ENCODE measurements at regions not wholly inside any gene's neighbourhood (a gene's known extent, or its start where the extent isn't known, plus 50 kb on each side); places are given as distances from the start of the nearest gene placed in this dataset.

DNA sequence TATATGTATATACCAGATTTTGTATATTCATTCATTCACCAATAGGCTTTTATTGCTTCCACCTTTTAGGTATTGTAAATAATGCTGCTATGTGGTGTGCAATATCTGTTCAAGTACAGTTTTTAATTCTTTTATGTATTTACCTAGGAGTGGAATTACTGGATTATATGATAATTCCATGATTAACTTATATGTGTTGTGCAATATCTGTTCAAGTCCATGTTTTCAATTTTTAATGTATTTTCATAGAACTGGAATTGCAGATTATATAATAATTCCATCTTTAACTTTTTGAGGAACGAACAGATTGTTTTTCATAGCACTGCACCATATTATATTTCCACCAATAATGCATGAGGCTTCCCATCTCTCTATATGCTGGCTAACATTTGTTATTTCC is 50.6 kb upstream of the L3MBTL4 start:
- DNase-seq (ENCODE audit: low spot score): no peak

- no peak for DNase-seq (ENCODE audit: low spot score)
These were observed 61.5 kb upstream of the L3MBTL4 start for GRCh38 chr18:6476190-6476589.

DNA sequence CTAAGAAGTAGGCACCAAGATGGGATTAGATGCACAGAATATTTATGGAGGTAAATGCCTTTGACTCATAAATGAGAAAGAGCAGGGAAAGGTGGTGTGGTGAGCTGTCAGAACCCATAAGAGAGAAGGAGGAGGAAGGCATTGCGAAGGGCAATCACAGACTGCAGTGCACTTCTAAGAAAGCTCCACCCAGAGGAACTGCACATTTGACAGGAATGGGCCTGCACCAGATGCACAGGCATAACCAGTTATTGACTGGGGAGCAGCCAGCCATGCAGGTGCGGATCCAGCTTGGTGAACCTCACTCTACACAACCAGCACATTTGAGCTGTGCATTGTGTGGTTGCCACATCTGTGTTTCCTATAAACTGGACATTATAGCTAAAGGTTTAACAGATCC is 62.2 kb upstream of the L3MBTL4 start:
- no peak for DNase-seq (ENCODE audit: low spot score)

- DNase-seq (ENCODE audit: low spot score): no peak
These were observed 63.4 kb upstream of the L3MBTL4 start for GRCh38 chr18:6478121-6478520.

- DNase-seq (ENCODE audit: low spot score): no peak
These were observed 65.0 kb upstream of the L3MBTL4 start for GRCh38 chr18:6479699-6480098.

DNA sequence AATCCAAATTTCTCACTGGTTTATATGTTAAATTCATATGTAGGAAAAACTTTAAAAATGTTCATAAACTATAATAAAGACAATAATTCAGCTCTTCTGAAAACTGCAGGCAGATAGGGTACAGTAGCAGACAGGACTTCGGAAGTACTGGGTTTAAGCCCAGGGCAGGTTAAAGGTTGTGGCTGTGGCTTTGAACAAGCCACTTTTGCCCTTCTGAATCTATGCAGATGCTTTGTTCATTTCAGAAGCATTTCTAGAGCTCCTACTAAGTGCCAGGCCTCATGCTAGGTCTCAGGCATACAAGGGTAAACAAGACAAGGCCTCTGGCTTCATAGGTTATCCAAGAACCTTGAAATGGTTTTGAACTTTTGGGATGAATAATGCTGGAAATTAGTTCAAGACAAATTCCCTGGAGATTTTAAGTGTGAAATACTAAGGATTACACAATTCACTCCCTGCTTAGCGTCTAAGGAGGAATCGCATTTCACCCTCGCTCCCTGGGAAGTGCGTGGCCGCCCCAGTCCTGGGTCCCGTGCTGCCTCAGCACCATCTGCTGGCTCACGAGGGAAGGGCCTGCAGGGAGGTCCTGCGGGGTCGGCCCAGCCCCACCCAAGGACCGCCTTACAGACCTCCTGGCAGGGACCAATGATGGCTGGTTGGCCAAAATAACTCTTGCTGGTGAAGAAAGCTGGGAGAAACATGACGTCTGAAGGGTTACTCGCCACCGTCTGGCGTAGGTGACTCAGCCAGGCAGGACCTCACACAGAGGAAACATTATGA is 67.7 kb upstream of the L3MBTL4 start:
- DNase-seq (ENCODE audit: low spot score): peak; percentile 87

DNA sequence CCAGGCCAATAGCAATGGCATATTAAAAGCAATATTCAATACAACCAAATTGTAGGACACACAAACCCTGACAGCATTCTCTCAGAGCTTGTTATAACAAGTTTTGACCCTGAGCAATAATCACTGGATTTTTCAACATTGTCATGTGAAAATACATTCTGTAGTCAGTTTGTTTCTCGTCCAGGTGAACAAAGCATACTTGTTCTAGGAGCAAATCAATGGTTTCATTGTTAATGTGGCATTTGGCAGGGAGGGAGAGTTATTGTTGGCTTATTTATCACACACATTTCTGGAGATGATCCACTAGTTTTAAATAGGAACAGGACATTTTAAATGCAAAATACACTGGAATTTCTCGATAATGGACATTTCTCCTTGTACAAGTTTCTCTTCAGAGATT is 69.9 kb upstream of the L3MBTL4 start:
- no peak for DNase-seq (ENCODE audit: low spot score)

- DNase-seq (ENCODE audit: low spot score): no peak
These were observed 71.6 kb upstream of the L3MBTL4 start for GRCh38 chr18:6486313-6486712.

GRCh38 chr18:6486764-6487426 is 72.2 kb upstream of the L3MBTL4 start:
- no peak for DNase-seq (ENCODE audit: low spot score)

GRCh38 chr18:6487968-6488367 is 73.3 kb upstream of the L3MBTL4 start:
- DNase-seq (ENCODE audit: low spot score): no peak

DNA sequence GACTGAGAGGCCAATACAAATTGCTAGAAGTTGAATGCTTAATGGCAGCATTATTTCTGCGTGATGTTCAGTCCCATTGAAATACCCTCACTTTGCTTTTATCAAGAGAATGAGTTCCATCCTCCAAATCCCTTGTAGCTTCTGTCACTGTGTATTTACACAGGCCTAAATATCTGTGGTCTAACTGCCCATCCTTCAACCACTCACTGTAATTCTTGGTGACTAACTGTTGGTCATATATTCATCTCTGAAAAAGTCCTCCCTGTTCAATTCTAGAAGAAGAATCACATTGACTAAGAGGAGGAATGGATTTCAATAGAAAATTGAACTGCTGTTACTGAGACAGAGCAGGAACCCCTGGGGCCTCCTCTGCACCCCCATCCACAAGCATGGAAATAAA is 74.2 kb upstream of the L3MBTL4 start:
- no peak for DNase-seq (ENCODE audit: low spot score)

GRCh38 chr18:6489977-6490376 is 75.3 kb upstream of the L3MBTL4 start:
- DNase-seq (ENCODE audit: low spot score): no peak

DNA sequence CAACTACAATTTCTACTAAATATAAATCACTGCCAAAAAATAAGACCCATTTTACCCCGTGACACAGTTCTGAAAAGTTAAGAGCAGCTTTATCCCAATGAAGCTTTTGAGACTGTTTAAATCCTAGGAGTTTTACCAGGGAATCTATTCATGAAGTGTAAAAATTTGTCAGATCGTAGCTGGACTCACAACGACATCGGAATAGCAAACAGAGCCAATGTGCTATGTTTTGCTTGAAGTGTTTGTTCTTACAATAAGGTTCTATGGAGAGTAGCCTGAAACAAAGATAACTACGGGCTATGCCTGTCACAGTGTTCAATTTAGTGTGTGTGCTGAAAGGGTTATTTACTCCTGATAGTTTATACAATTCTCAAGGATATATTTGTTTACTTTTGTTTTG is 78.5 kb upstream of the L3MBTL4 start:
- DNase-seq (ENCODE audit: low spot score): no peak

- no peak for DNase-seq (ENCODE audit: low spot score)
These were observed 80.8 kb upstream of the L3MBTL4 start for GRCh38 chr18:6495536-6495935.

DNA sequence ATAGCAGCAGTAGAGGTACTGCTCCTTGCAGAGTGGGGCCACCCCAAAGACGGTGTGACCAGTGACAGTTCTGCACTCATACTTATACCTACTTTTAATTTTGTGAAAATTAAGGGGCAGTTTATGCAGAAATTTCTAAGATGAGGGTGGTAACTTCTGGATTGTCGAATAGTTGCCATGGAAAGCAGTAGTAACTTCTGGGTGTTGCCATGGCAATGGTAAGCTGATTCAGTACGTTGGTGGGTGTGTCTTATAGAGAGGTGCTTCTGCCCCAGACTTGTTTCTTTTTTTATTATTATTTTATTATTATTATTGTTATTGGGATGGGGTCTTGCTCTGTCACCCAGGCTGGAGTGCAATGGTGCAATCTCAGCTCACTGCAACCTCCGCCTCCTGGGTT is 82.8 kb upstream of the L3MBTL4 start:
- no peak for DNase-seq (ENCODE audit: low spot score)

DNA sequence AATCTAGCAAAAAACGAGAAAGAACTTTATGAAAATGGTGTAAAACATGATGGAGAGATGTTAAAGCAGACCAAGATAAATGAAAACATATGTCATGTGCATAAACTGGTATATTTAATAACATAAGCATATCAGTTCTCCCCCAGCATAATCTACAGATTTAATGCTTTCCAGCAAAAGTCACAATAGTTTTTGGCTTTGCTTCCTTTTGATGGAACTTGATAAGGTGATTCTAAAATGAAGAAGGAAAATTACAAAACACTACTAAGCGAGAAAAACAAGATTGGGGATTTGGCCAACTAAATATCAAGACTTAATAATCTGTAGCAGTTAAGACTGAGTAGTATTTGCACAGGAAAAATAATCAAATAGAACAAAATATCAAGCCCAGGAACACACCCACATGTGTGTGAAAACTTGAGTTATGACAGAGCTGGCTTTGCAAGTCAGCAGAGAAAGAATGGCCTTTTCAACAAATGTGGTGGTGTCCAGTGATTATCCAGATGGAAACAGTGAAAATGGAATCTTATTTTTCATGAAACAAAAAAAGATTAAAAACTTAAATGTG is 83.7 kb upstream of the L3MBTL4 start:
- no peak for DNase-seq (ENCODE audit: low spot score)

GRCh38 chr18:6504605-6505497 is 90.1 kb upstream of the L3MBTL4 start:
- DNase-seq (ENCODE audit: low spot score): no peak

DNA sequence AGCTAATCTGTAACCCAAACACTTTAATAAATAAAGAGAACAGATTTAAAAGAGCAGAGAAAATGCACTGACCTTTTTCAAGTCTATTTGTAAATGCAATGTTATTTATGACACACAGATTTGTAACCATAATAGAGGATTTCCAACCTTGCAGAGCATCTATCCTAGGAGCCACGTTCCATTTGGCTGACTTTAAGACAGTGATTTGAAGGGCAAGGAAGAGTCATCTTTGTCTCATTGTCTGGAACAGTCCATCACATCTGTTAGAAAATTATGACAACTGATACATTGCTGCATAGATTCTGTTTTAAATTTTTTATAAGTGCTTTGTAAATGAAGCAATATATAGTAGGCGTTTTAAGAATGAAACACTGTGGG is 90.8 kb upstream of the L3MBTL4 start:
- DNase-seq (ENCODE audit: low spot score): no peak

DNA sequence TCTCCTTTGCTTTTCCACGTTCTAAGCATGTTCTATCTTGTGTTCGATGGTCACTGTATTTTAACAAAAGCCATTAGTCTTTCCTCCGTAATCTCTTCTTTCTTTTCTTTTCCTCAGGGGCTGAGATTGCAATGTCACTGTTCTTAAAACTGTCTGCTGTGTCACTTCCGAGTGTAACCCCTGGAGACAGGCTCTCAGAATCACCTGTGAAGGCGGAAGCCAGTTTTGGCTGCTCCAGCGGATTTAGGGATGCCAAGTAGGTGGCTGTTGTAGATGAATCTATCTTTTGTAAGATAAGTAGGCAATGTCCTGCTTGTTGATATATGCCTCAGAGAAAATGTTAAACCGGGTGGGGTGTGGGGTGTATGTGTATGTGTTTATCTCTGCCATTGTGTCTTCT is 94.7 kb upstream of the L3MBTL4 start:
- no peak for DNase-seq (ENCODE audit: low spot score)

DNA sequence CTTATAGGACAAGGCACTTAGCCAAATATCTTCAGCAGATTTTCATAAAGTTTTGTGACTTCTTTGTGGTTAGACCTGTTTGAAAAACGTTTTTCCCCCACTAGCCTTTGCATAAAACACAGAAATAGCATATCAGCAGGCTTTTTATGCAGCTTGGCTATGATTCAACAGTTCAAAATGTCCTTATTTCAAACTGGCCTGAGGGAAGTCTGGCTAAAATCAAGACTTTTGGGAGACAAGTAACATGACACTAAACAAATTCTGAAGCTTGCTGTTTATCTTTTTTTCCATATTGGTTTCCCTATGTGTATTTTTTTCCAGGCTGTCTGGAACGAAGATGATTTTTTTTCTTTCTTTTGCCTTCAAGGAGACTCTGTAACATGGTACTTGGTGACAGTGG is 95.1 kb upstream of the L3MBTL4 start:
- no peak for DNase-seq (ENCODE audit: low spot score)

GRCh38 chr18:6520901-6521300 is 106.2 kb upstream of the L3MBTL4 start:
- no peak for DNase-seq (ENCODE audit: low spot score)

DNA sequence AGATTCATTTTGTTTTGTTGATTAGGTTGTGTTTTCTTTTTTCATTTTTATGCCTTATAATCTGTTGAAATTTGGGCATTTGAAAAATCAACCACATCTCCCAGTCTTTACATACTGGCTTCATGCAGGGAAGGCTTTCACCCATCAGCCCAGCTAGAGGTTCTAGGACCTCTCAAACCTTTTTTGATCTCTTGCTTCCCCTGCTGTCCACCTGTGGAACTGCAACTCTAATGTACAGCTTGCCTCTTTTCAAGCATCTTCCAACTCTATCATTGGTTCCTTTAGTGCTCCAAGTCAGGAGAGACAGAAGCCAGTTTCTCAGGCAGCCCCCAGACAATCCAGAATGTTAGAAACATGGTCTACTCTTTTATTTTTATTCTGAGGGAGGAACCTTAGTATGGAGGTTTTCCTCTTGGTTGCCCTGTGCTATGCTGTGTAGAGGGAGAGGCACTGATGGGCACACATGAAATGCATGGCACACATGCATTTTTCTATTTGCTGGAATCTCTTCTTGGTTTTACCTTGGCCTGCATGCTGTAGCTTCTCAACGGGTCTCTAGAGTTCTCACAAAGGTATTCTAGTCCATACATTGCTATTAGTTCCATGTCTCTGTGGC is 107.2 kb upstream of the L3MBTL4 start:
- DNase-seq (ENCODE audit: low spot score): peak; percentile 28
